CD4-positive, alpha-beta T cell treated with Interleukin-1 beta for 1 hour (primary cell): ENCODE measurements at regions not wholly inside any gene's neighbourhood (a gene's known extent, or its start where the extent isn't known, plus 50 kb on each side); places are given as distances from the start of the nearest gene placed in this dataset.
"Not testable (repeated sequence)": the region's sequence is repeated elsewhere in the genome, so short reads cannot be mapped to it uniquely, and the experiment has no call there.

Experiments used
- DNase-seq, 2 donors: peaks; one replicate each; pipeline ENCODE4 v3.0.0-alpha.2; 2020 to 2022

- DNase-seq = no peak
These were observed 267.2 kb upstream of the MGMT start for GRCh38 chr10:129199826-129200225.

- no peak for DNase-seq
These were observed 263.2 kb upstream of the MGMT start for GRCh38 chr10:129203819-129204218.

- no peak for DNase-seq
These were observed 259.7 kb upstream of the MGMT start for GRCh38 chr10:129207297-129207696.

GRCh38 chr10:129210876-129211275, 256.2 kb upstream of the MGMT start:
- DNase-seq = no peak

- DNase-seq = no peak
These were observed 253.8 kb upstream of the MGMT start for GRCh38 chr10:129213256-129213655.

- DNase-seq = not testable (repeated sequence)
These were observed 253.0 kb upstream of the MGMT start for GRCh38 chr10:129213996-129214395.

- DNase-seq = no peak
These were observed 247.7 kb upstream of the MGMT start for GRCh38 chr10:129219364-129219763.

GRCh38 chr10:129222436-129222835, 244.6 kb upstream of the MGMT start:
- no peak for DNase-seq

GRCh38 chr10:129223363-129223762, 243.7 kb upstream of the MGMT start:
- no peak for DNase-seq

- DNase-seq = no peak
These were observed 243.0 kb upstream of the MGMT start for GRCh38 chr10:129224065-129224464.

GRCh38 chr10:129231821-129232220, 235.2 kb upstream of the MGMT start:
- DNase-seq = no peak

- DNase-seq = no peak
These were observed 233.5 kb upstream of the MGMT start for GRCh38 chr10:129233351-129234148.

GRCh38 chr10:129236274-129236691, 230.8 kb upstream of the MGMT start:
- DNase-seq = no peak

GRCh38 chr10:129241461-129241860, 225.6 kb upstream of the MGMT start:
- no peak for DNase-seq

GRCh38 chr10:129244298-129244697, 222.7 kb upstream of the MGMT start:
- no peak for DNase-seq

GRCh38 chr10:129244757-129245156, 222.3 kb upstream of the MGMT start:
- no peak for DNase-seq

GRCh38 chr10:129253161-129253864, 213.7 kb upstream of the MGMT start:
- no peak for DNase-seq

GRCh38 chr10:129253865-129254179, 213.2 kb upstream of the MGMT start:
- no peak for DNase-seq

- no peak for DNase-seq
These were observed 208.6 kb upstream of the MGMT start for GRCh38 chr10:129258283-129258923.

- no peak for DNase-seq
These were observed 207.8 kb upstream of the MGMT start for GRCh38 chr10:129259128-129259815.

GRCh38 chr10:129272176-129272575, 194.9 kb upstream of the MGMT start:
- no peak for DNase-seq

- no peak for DNase-seq
These were observed 194.0 kb upstream of the MGMT start for GRCh38 chr10:129272866-129273650.

- DNase-seq = no peak
These were observed 193.2 kb upstream of the MGMT start for GRCh38 chr10:129273860-129274259.
